ENCODE measurements at regions not wholly inside any gene's neighbourhood (a gene's known extent, or its start where the extent isn't known, plus 50 kb on each side); places are given as distances from the start of the nearest gene placed in this dataset.

DNA sequence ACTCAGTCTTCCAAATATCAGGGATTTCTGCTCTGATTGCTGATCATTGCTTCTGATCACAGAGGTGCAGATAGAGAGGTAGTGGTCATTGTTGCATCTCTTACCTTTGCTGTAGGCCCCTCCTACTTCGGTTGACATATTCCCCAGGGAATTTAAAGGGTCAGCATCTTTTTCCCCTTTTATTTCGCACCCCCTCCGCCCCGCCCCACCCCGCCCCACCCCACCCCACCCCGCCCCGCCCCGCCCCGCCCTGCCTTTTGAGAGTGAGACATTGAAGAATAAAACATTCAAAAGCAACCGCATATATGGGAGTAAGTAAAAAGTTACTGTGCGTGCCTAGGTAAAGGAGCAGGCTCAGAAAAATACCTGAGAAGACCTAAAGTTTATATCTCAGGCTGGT lies 463.9 kb downstream of the BTG1 start:
- Histone ChIP-seq H3K4me2 (ENCODE audit: low read length) (no peak overlapping the region), H3K27ac (ENCODE audit: low read length) (no peak overlapping the region), H3K9me2 (replicated peaks; ENCODE audit: low read length) (no peaks in the 10 kb centered on the region), H3K9me3 (ENCODE audit: low read length) (no peaks in the 10 kb centered on the region), H3K36me3 (ENCODE audit: low read depth, low read length) (no peaks in the 10 kb centered on the region), H3K4me3 (ENCODE audit: low read length) (no peak overlapping the region), H3K9ac (ENCODE audit: low read length) (no peak overlapping the region), H3K79me2 (ENCODE audit: low read length) (no peaks in the 10 kb centered on the region), H3F3A (ENCODE audit: low read length, unreplicated experiment) (no peaks in the 10 kb centered on the region), H4K20me1 (ENCODE audit: low read length) (no peaks in the 10 kb centered on the region), H3K27me3 (ENCODE audit: low read length) (no peaks in the 10 kb centered on the region), H3K4me1 (ENCODE audit: insufficient read depth, low read length) (peaks cover 14% of the 10 kb centered on the region), H2AFZ (ENCODE audit: low read length) (no peak overlapping the region)
- no peak for DNase-seq
- no peak for ATAC-seq
- ChIA-PET POLR2A (ENCODE audit: unreplicated experiment) (no interaction called here), CTCF (no interaction called here)
- TF ChIP-seq EZH2 (IDR thresholded peaks at IDR 0.05; ENCODE audit: low read length, unreplicated experiment): no peak
- no peak for TF ChIP-seq EZH2phosphoT487 (IDR thresholded peaks at IDR 0.05; ENCODE audit: borderline replicate concordance, low read length)
- TF ChIP-seq, protein P1, sequence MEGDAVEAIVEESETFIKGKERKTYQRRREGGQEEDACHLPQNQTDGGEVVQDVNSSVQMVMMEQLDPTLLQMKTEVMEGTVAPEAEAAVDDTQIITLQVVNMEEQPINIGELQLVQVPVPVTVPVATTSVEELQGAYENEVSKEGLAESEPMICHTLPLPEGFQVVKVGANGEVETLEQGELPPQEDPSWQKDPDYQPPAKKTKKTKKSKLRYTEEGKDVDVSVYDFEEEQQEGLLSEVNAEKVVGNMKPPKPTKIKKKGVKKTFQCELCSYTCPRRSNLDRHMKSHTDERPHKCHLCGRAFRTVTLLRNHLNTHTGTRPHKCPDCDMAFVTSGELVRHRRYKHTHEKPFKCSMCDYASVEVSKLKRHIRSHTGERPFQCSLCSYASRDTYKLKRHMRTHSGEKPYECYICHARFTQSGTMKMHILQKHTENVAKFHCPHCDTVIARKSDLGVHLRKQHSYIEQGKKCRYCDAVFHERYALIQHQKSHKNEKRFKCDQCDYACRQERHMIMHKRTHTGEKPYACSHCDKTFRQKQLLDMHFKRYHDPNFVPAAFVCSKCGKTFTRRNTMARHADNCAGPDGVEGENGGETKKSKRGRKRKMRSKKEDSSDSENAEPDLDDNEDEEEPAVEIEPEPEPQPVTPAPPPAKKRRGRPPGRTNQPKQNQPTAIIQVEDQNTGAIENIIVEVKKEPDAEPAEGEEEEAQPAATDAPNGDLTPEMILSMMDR (conservative IDR thresholded peaks at IDR 0.05; ENCODE audit: low read depth, low read length): no peak
- intact Hi-C loops (cut with micrococcal nuclease): loop anchor here (10.0 kb wide), 1 partner anchor 267 kb away; no protein-coding TSS in a partner anchor
- BruUV-seq (replicated peaks): no TSS peak

DNA sequence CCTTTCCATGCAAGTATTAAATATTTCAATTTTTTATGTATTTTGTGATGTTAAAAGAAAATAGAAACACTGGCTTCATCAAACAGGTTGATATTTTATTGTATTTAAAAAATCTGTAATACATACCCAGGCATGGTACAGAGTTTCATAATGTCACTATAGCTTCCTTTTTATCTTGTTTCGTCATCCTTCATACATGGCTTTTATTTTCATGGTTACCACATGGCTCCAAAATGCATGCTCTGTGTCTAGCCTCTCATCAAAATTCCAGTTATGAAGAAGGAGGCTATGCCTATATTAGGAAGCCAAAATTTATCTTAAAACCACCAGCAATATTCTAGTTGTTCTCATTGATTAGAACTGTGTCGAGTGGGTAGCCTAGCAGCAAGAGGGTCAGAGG lies 464.8 kb downstream of the BTG1 start:
- no peaks in the 10 kb centered on the region for H3K79me2 ChIP-seq (ENCODE audit: low read length)
- H3K4me3 ChIP-seq (ENCODE audit: low read length): no peak overlapping the region
- 0 out of 2 replicates have a peak, but pooled peaks cover 3% of the 10 kb centered on the region for H3K9me2 ChIP-seq (replicated peaks; ENCODE audit: low read length)
- TF ChIP-seq, protein P1 (conservative IDR thresholded peaks at IDR 0.05; ENCODE audit: low read depth, low read length): no peak
- TF ChIP-seq EZH2phosphoT487 (IDR thresholded peaks at IDR 0.05; ENCODE audit: borderline replicate concordance, low read length): no peak
- TF ChIP-seq EZH2 (IDR thresholded peaks at IDR 0.05; ENCODE audit: low read length, unreplicated experiment): no peak
- H3K9me3 ChIP-seq (ENCODE audit: low read length): no peaks in the 10 kb centered on the region
- H3K27ac ChIP-seq (ENCODE audit: low read length): no peak overlapping the region
- H3K9ac ChIP-seq (ENCODE audit: low read length): no peak overlapping the region
- intact Hi-C loops (cut with micrococcal nuclease): loop anchor here (10.0 kb wide), 1 partner anchor 266 kb away; no protein-coding TSS in a partner anchor
- H3K36me3 ChIP-seq (ENCODE audit: low read depth, low read length): no peaks in the 10 kb centered on the region
- ATAC-seq (no peak), DNase-seq (no peak)
- H3F3A ChIP-seq (ENCODE audit: low read length, unreplicated experiment): no peaks in the 10 kb centered on the region
- H3K27me3 ChIP-seq (ENCODE audit: low read length): no peaks in the 10 kb centered on the region
- H2AFZ ChIP-seq (ENCODE audit: low read length): no peak overlapping the region
- peaks cover 6% of the 10 kb centered on the region for H3K4me1 ChIP-seq (ENCODE audit: insufficient read depth, low read length)
- no peaks in the 10 kb centered on the region for H4K20me1 ChIP-seq (ENCODE audit: low read length)
- no peak overlapping the region for H3K4me2 ChIP-seq (ENCODE audit: low read length)
- no TSS peak for BruUV-seq (replicated peaks)
- CTCF ChIA-PET: no interaction called here
- POLR2A ChIA-PET (ENCODE audit: unreplicated experiment): interaction anchor here (0.7 kb wide), 1 partner anchor 12 kb away, joined by 3 read pairs; no protein-coding TSS in a partner anchor

DNA sequence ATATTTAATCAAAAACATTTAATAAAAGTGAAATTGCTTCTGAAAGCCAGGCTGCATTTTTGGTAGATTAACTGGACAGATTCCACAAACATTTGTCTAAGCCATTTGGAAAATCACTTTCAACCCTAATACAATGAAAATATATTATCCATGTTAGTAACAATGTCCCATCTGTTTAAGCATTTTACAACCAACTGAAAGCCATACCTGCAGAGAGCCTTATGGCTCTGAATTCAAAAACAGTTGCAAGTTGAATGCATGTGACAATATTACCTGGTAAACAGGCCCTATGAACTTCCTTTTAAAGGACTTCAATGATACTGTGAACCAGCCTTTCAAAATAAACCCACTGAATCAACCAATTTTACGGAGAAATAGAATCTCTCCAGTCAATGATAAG lies 468.1 kb downstream of the BTG1 start:
- no peaks in the 10 kb centered on the region for H3K27me3 ChIP-seq (ENCODE audit: low read length)
- no peak for DNase-seq
- H2AFZ ChIP-seq (ENCODE audit: low read length): no peak overlapping the region
- H3K4me2 ChIP-seq (ENCODE audit: low read length): no peak overlapping the region
- TF ChIP-seq EZH2phosphoT487 (IDR thresholded peaks at IDR 0.05; ENCODE audit: borderline replicate concordance, low read length) (no peak), EZH2 (IDR thresholded peaks at IDR 0.05; ENCODE audit: low read length, unreplicated experiment) (no peak)
- TF ChIP-seq, protein P1 (conservative IDR thresholded peaks at IDR 0.05; ENCODE audit: low read depth, low read length): no peak
- 0 out of 2 replicates have a peak, but pooled peaks cover 3% of the 10 kb centered on the region for H3K9me2 ChIP-seq (replicated peaks; ENCODE audit: low read length)
- intact Hi-C loops (cut with micrococcal nuclease): no loop called here
- CTCF ChIA-PET: no interaction called here
- no peaks in the 10 kb centered on the region for H3K9me3 ChIP-seq (ENCODE audit: low read length)
- no peaks in the 10 kb centered on the region for H3F3A ChIP-seq (ENCODE audit: low read length, unreplicated experiment)
- H3K79me2 ChIP-seq (ENCODE audit: low read length): no peaks in the 10 kb centered on the region
- H3K27ac ChIP-seq (ENCODE audit: low read length): no peak overlapping the region
- no TSS peak for BruUV-seq (replicated peaks)
- H3K36me3 ChIP-seq (ENCODE audit: low read depth, low read length): no peaks in the 10 kb centered on the region
- H3K4me1 ChIP-seq (ENCODE audit: insufficient read depth, low read length): no peaks in the 10 kb centered on the region
- no peak overlapping the region for H3K4me3 ChIP-seq (ENCODE audit: low read length)
- POLR2A ChIA-PET (ENCODE audit: unreplicated experiment): no interaction called here
- ATAC-seq: no peak
- no peaks in the 10 kb centered on the region for H4K20me1 ChIP-seq (ENCODE audit: low read length)
- no peak overlapping the region for H3K9ac ChIP-seq (ENCODE audit: low read length)

Data from PC-3 (cell line).